OCI-LY7 (cell line): ENCODE measurements at regions not wholly inside any gene's neighbourhood (a gene's known extent, or its start where the extent isn't known, plus 50 kb on each side); places are given as distances from the start of the nearest gene placed in this dataset.

Experiments used
- EZH2phosphoT487 ChIP-seq: fragments of 200-600 bp; sonication (generic); IDR thresholded peaks from 2 replicates; pipeline ENCODE4 v1.6.1; 2018; ENCODE audit warnings: low read depth, borderline replicate concordance, mild to moderate bottlenecking, mixed run types, antibody characterized with exemption, low read length, moderate library complexity, mixed read lengths
- TF ChIP-seq, protein P1 (sequence below): fragments of 200-600 bp; sonication (generic); conservative IDR thresholded peaks from 2 replicates; pipeline ENCODE4 v1.5.1; 2014; ENCODE audit warnings: mild to moderate bottlenecking, antibody characterized with exemption, low read length, moderate library complexity, mixed read lengths

DNA sequence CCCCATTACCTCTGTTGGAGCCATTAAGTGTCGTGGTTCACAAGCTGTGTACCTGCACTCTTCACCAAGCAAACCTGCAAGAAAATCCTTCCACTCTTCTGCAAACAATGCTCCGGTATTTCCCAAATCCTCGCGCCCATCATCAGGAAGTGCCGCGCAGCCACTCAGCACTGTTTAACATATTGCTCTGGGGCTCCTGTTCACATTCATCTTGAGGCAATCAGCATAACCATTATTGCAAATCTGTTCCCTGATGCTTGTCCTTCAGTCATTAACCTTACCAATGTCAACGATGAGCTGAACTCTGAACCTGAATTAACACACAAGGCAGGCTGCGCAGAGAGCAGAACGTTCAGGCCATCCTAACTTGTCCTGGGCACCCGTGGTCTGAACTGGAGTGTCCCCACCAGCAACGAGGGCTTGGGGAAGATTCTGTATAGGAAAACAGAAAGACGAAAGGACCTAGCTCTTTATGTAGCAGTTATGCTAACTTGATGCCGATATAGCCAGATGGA lies 751.4 kb upstream of the AUTS2 start:
- TF ChIP-seq, protein P1, sequence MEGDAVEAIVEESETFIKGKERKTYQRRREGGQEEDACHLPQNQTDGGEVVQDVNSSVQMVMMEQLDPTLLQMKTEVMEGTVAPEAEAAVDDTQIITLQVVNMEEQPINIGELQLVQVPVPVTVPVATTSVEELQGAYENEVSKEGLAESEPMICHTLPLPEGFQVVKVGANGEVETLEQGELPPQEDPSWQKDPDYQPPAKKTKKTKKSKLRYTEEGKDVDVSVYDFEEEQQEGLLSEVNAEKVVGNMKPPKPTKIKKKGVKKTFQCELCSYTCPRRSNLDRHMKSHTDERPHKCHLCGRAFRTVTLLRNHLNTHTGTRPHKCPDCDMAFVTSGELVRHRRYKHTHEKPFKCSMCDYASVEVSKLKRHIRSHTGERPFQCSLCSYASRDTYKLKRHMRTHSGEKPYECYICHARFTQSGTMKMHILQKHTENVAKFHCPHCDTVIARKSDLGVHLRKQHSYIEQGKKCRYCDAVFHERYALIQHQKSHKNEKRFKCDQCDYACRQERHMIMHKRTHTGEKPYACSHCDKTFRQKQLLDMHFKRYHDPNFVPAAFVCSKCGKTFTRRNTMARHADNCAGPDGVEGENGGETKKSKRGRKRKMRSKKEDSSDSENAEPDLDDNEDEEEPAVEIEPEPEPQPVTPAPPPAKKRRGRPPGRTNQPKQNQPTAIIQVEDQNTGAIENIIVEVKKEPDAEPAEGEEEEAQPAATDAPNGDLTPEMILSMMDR, result no peak
- TF ChIP-seq EZH2phosphoT487, result no peak
